GM18867 (cell line): ENCODE measurements at regions not wholly inside any gene's neighbourhood (a gene's known extent, or its start where the extent isn't known, plus 50 kb on each side); places are given as distances from the start of the nearest gene placed in this dataset.

ENCODE experiments used
- ATAC-seq: cut with Tn5 transposase; IDR thresholded peaks from one replicate; pipeline ENCODE4 v1.9.1; 2021; ENCODE audit warnings: mild to moderate bottlenecking, moderate library complexity; ENCODE audit not compliant: unreplicated experiment

GRCh38 chr21:35905096-35905962, 155.0 kb downstream of the SETD4 start:
- ATAC-seq: no peak

GRCh38 chr21:35900539-35900938, 159.8 kb downstream of the SETD4 start:
- ATAC-seq: no peak

GRCh38 chr21:35896060-35896459, 164.3 kb downstream of the SETD4 start:
- ATAC-seq: no peak

GRCh38 chr21:35895598-35895997, 164.7 kb downstream of the SETD4 start:
- ATAC-seq: no peak

- ATAC-seq: no peak
These were observed 167.2 kb downstream of the SETD4 start for GRCh38 chr21:35893156-35893555.

GRCh38 chr21:35886887-35887286, 173.4 kb downstream of the SETD4 start:
- no peak for ATAC-seq

GRCh38 chr21:35885942-35886541, 174.3 kb downstream of the SETD4 start:
- ATAC-seq: no peak

- ATAC-seq: no peak
These were observed 177.5 kb downstream of the SETD4 start for GRCh38 chr21:35882791-35883240.

- ATAC-seq: no peak
These were observed 186.9 kb downstream of the SETD4 start for GRCh38 chr21:35873441-35873840.

GRCh38 chr21:35871906-35872305, 188.4 kb downstream of the SETD4 start:
- no peak for ATAC-seq

- no peak for ATAC-seq
These were observed 191.5 kb downstream of the SETD4 start for GRCh38 chr21:35868869-35869223.

- no peak for ATAC-seq
These were observed 192.1 kb downstream of the SETD4 start for GRCh38 chr21:35868005-35868868.

GRCh38 chr21:35864039-35864438, 196.3 kb downstream of the SETD4 start:
- no peak for ATAC-seq

- no peak for ATAC-seq
These were observed 197.4 kb downstream of the SETD4 start for GRCh38 chr21:35862969-35863368.

GRCh38 chr21:35861661-35862060, 198.7 kb downstream of the SETD4 start:
- ATAC-seq: no peak

- no peak for ATAC-seq
These were observed 200.0 kb downstream of the SETD4 start for GRCh38 chr21:35860189-35860869.

- no peak for ATAC-seq
These were observed 200.6 kb downstream of the SETD4 start for GRCh38 chr21:35859677-35860076.

GRCh38 chr21:35857095-35857494, 203.2 kb downstream of the SETD4 start:
- no peak for ATAC-seq

- ATAC-seq: no peak
These were observed 204.8 kb downstream of the SETD4 start for GRCh38 chr21:35855484-35855883.

- ATAC-seq: no peak
These were observed 206.0 kb downstream of the SETD4 start for GRCh38 chr21:35854281-35854680.
